ENCODE measurements at regions not wholly inside any gene's neighbourhood (a gene's known extent, or its start where the extent isn't known, plus 50 kb on each side); places are given as distances from the start of the nearest gene placed in this dataset.

DNA sequence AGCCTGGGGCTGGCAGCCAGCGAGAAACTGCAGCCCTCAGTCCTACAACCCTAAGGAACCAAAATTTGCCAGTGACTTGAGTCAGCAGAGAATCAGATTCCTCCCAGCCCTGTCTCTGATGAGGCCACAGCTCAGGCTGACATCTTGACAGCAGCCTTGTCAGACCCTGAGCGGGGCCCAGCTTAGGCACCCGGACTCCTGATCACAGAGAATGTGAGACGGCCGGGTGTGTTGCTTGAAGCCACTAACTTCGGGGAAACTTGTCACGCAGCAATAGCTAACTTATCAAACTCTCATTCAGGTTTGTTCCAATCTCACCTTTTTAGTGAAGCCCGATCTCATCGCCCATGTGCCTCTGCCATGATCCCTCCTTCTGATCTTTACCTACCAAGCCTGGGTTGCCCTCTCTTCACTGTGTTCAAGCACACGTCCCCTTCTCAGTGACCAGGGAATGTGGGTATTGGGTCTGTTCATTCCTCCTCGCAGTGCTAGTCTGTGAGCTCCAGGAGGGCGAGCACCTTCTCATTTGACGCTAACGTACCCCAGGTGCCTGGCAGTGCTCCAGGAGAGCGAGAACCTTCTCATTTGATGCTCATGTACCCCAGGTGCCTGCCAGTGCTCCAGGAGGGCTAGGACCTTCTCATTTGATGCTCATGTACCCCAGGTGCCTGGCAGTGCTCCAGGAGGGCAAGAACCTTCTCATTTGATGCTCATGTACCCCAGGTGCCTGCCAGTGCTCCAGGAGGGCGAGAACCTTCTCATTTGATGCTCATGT is 280.7 kb downstream of the BRD1 start:
- H3K4me3 ChIP-seq (replicated peaks; ENCODE audit: low read depth, low read length) = no peak overlapping the region
- TF ChIP-seq, protein P1, sequence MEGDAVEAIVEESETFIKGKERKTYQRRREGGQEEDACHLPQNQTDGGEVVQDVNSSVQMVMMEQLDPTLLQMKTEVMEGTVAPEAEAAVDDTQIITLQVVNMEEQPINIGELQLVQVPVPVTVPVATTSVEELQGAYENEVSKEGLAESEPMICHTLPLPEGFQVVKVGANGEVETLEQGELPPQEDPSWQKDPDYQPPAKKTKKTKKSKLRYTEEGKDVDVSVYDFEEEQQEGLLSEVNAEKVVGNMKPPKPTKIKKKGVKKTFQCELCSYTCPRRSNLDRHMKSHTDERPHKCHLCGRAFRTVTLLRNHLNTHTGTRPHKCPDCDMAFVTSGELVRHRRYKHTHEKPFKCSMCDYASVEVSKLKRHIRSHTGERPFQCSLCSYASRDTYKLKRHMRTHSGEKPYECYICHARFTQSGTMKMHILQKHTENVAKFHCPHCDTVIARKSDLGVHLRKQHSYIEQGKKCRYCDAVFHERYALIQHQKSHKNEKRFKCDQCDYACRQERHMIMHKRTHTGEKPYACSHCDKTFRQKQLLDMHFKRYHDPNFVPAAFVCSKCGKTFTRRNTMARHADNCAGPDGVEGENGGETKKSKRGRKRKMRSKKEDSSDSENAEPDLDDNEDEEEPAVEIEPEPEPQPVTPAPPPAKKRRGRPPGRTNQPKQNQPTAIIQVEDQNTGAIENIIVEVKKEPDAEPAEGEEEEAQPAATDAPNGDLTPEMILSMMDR (IDR thresholded peaks at IDR 0.05; ENCODE audit: low read depth, low read length, missing control alignments) = no peak
- DNase-seq (ENCODE audit: extremely low read depth, low read depth) = no peak

DNA sequence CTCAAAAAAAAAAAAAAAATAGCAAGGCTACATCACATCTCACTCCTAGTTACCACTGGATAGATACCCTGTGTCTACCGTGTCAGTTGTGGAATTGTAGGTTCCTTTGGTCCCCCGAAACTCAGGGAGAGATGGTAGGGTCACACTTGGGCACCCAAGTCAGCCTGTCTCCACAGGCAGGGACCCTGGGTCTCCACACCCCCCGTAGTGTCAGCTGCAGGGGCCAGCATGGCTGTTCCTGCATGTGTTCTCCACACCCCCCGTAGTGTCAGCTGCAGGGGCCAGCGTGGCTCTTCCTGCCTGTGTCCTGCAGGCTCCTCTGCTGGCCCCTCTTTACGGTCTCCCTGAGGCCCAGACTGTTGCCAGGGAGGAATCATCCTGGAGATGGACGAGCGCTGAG is 282.1 kb downstream of the BRD1 start:
- TF ChIP-seq, protein P1 (IDR thresholded peaks at IDR 0.05; ENCODE audit: low read depth, low read length, missing control alignments) = no peak
- no peak overlapping the region for H3K4me3 ChIP-seq (replicated peaks; ENCODE audit: low read depth, low read length)
- no peak for DNase-seq (ENCODE audit: extremely low read depth, low read depth)

DNA sequence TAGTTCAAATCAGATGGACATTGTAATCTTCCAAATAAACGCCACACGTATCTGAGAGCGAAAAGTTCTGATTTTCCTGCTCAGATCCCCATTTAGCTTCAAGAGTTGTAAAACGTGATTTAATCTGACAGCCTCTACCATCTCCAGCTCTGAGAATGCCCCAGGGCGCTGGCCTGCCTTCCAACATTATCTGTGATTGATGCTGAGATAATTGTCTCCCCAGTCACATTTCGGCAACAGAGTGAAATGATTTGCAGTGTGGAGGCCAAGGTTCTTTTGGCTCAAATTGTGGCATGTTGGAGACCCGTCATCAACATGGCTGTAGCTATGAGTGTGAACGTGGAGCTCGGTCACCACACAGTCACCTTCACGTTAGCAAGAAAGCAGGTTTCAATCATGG is 283.4 kb downstream of the BRD1 start:
- TF ChIP-seq, protein P1 (IDR thresholded peaks at IDR 0.05; ENCODE audit: low read depth, low read length, missing control alignments) = no peak
- no peak for DNase-seq (ENCODE audit: extremely low read depth, low read depth)
- no peak overlapping the region for H3K4me3 ChIP-seq (replicated peaks; ENCODE audit: low read depth, low read length)

DNA sequence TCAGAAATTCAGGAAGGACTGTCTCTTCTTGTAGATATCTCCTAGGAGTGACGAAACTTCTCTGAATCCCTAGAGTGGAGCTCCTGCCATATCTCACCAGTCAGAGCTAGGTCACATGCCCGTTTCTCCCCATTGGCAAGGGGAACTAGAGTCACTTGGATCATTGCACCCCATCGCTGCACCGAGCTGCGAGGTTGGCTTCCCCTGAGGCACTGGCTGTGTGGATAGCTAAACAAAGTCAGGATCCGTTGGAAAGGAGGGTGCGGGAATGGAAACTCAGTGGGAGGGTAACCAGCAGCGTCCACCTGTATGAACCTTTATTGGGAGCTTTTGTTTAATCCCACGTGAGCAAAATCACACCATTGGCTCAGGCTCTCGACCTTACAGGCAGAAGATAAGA is 283.8 kb downstream of the BRD1 start:
- TF ChIP-seq, protein P1 (IDR thresholded peaks at IDR 0.05; ENCODE audit: low read depth, low read length, missing control alignments) = no peak
- H3K4me3 ChIP-seq (replicated peaks; ENCODE audit: low read depth, low read length) = no peak overlapping the region
- no peak for DNase-seq (ENCODE audit: extremely low read depth, low read depth)

DNA sequence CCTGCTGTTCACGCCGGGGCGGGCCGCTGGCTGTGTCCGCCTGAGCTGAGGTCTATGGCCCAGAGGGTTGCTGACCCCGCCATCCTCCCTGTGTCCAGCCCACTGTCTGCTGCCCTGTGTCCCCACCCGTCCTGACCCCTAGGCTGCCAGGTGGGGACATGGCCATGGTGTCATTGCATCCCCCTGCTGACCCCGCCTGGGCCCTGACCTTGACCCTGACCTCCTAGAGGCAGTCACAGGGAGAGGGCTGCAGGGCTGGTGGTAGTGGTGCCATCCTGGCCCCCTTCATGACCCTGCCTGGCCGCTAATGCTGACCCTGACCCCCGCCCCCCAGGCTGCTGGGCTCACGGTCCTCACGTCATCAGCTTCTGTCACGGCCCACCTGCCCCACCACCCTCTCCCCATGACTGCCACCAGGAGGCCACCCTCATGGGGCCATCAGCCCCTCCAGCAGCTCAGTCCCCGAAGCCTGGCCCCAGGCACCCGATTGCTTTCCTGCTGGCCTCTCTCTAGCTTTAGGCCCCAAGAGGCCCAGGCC is 285.9 kb downstream of the BRD1 start:
- DNase-seq (ENCODE audit: extremely low read depth, low read depth) = no peak
- TF ChIP-seq, protein P1 (IDR thresholded peaks at IDR 0.05; ENCODE audit: low read depth, low read length, missing control alignments) = no peak
- no peak overlapping the region for H3K4me3 ChIP-seq (replicated peaks; ENCODE audit: low read depth, low read length)

DNA sequence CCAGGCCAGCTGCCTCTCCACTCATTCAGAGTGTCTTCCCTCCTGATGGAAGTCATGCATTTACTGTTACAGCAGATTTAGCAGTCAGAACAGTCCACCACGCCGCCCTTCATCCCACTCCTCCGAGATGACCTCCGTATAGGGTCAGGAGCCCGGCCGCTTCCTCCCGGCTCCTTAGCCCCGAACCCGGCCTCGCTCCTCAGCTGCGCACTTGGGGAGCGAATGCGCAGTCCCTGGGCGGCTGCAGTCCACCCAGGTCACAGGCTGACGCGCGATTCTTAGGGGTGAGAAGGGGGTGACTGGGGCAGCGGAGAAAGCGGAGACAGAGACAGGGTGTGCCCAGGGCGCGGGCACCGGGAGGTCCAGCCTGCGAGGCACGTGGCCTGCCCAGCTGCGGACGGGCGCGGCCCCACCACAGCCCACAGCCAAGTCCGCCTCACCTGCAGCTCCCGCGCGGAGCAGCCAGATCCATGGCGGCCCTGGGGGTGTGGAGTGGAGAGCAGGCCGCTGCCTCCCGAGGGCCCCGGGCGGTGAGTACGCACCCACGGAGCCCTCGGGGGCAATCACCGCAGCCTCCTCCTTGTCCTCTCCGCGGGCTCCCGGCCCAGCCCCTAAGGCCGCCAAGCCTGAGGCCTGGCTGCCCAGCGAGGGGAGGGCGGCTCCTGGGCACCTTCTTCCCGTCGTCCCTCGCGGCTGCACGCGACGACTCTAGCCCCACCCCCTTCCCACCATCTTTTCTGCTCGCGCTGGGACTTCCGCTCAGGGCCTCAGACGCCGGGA is 286.6 kb downstream of the BRD1 start:
- TF ChIP-seq, protein P1 (IDR thresholded peaks at IDR 0.05; ENCODE audit: low read depth, low read length, missing control alignments) = no peak
- no peak overlapping the region for H3K4me3 ChIP-seq (replicated peaks; ENCODE audit: low read depth, low read length)
- DNase-seq (ENCODE audit: extremely low read depth, low read depth) = no peak
